K562 (cell line): ENCODE measurements at regions not wholly inside any gene's neighbourhood (a gene's known extent, or its start where the extent isn't known, plus 50 kb on each side); places are given as distances from the start of the nearest gene placed in this dataset.

Experiments used
- ATAC-seq: fragments of 200-7000 bp; cut with Tn5 transposase; 3 replicates; pipeline ENCODE4 v1.9.1; 2020; ENCODE audit warnings: moderate library complexity
- BruUV-seq: library from RNA; stranded (reverse); fragments of 400-500 nt; replicated peaks from 2 replicates; lab custom pipeline; 2021; lab: Mats Ljungman, UMichigan
- CTCF ChIA-PET: fragments of 300-600 bp; formaldehyde crosslinking; extraction: SDS; loops from one replicate; lab custom pipeline; 2021; ENCODE audit warnings: low intra/inter-chr PET ratio; lab: Yijun Ruan, JAX
- POLR2A ChIA-PET: fragments of 300-600, 350-650 bp; sonication (Branson Sonifier 250); formaldehyde crosslinking; extraction: SDS; loops from one replicate; lab custom pipeline; 2021; ENCODE audit warnings: antibody characterized with exemption, inconsistent platforms; lab: Yijun Ruan, JAX
- DNase-seq, 4 experiments: peaks; one replicate each; pipeline versions ENCODE4 v3.0.0 to v3.0.0-alpha.2; 2011 to 2018; ENCODE audit warnings: low spot score in 3 of 4, mixed read lengths in 3 of 4; ENCODE audit errors: extremely low read depth in 1 of 4
- FAIRE-seq: peaks from 2 replicates; lab custom pipeline; 2011; peaks lifted over from hg19 to GRCh38; lab: Jason Lieb, UNC
- H2AFZ ChIP-seq: 2 replicates; pipeline ENCODE4 v1.6.0; 2011; ENCODE audit warnings: low read depth, low read length, control low read depth, inconsistent platforms
- H3K27ac ChIP-seq: fragments of 200-600 bp; 3 replicates; pipeline ENCODE4 v1.8.0; 2011; ENCODE audit warnings: low read depth, mild to moderate bottlenecking, control low read depth, inconsistent platforms, low read length, moderate library complexity, mixed read lengths; ENCODE audit errors: extremely low read depth
- H3K27me3 ChIP-seq, 2 experiments: fragments of 300-600 bp in 1 of 2; 2 replicates in 1 of 2; 3 replicates in 1 of 2; pipeline versions ENCODE4 v1.6.0 to v1.8.0; 2011; ENCODE audit warnings: inconsistent platforms in 2 of 2, low read length in 2 of 2, mild to moderate bottlenecking in 1 of 2, mixed read lengths in 1 of 2, moderate library complexity in 1 of 2; ENCODE audit not compliant: control insufficient read depth in 2 of 2, insufficient read depth in 2 of 2
- H3K36me3 ChIP-seq: fragments of 300-600 bp; 3 replicates; pipeline ENCODE4 v1.8.0; 2011; ENCODE audit warnings: mild to moderate bottlenecking, low read length, inconsistent platforms; ENCODE audit not compliant: control insufficient read depth, insufficient read depth
- H3K4me1 ChIP-seq, 2 experiments: fragments of 200-600 bp in 1 of 2; replicated peaks in 1 of 2; 2 replicates in 1 of 2; 3 replicates in 1 of 2; pipeline versions ENCODE4 v1.5.1 to v1.8.0; 2011; ENCODE audit warnings: inconsistent platforms in 2 of 2, low read length in 2 of 2, mild to moderate bottlenecking in 1 of 2, mixed read lengths in 1 of 2, moderate library complexity in 1 of 2; ENCODE audit not compliant: control insufficient read depth in 2 of 2, insufficient read depth in 2 of 2
- H3K4me2 ChIP-seq: 2 replicates; pipeline ENCODE4 v1.6.1; 2011; ENCODE audit warnings: low read length, control low read depth, inconsistent platforms, mixed read lengths; ENCODE audit not compliant: insufficient read depth
- H3K4me3 ChIP-seq: fragments of 200-600 bp; sonication (generic), shearing (Covaris generic); 2 replicates; pipeline ENCODE4 v1.5.1; 2016; ENCODE audit warnings: control low read depth, inconsistent platforms
- H3K79me2 ChIP-seq: fragments of 200-600 bp; 3 replicates; pipeline ENCODE4 v1.8.0; 2011; ENCODE audit warnings: low read length, inconsistent platforms; ENCODE audit not compliant: control insufficient read depth, insufficient read depth
- H3K9ac ChIP-seq, 2 experiments: 2 replicates each; pipeline versions ENCODE4 v1.6.0 to v1.6.1; 2011; ENCODE audit warnings: low read depth in 2 of 2, low read length in 2 of 2, control low read depth in 1 of 2, inconsistent platforms in 1 of 2, mild to moderate bottlenecking in 1 of 2, mixed read lengths in 1 of 2; ENCODE audit not compliant: insufficient read depth in 1 of 2
- H3K9me1 ChIP-seq: one replicate; pipeline ENCODE4 v1.6.0; 2011; ENCODE audit warnings: inconsistent platforms, mild to moderate bottlenecking, low read length, moderate library complexity; ENCODE audit not compliant: control insufficient read depth, insufficient read depth
- H3K9me3 ChIP-seq: replicated peaks from 2 replicates; pipeline ENCODE4 v1.5.1; 2011; ENCODE audit warnings: low read depth, low read length, inconsistent platforms; ENCODE audit not compliant: control insufficient read depth, insufficient read depth
- H4K20me1 ChIP-seq: replicated peaks from 2 replicates; pipeline ENCODE4 v1.6.1; 2011; ENCODE audit warnings: low read length, inconsistent platforms, mixed read lengths; ENCODE audit not compliant: control insufficient read depth, insufficient read depth
- EHMT2 ChIP-seq: fragments of 450-650 bp; IDR thresholded peaks from 2 replicates; pipeline ENCODE4 v1.6.1; 2018; ENCODE audit warnings: antibody characterized with exemption
- FOXP1 ChIP-seq: sonication (generic); formaldehyde crosslinking; IDR thresholded peaks from 2 replicates; pipeline ENCODE4 v1.8.0; 2022; ENCODE audit warnings: mild to moderate bottlenecking, missing genetic modification reagents
- HDGF ChIP-seq: fragments of 450-650 bp; IDR thresholded peaks from 2 replicates; pipeline ENCODE4 v1.6.1; 2016
- MCM2 ChIP-seq: fragments of 450-650 bp; IDR thresholded peaks from 2 replicates; pipeline ENCODE4 v1.6.1; 2017; ENCODE audit warnings: low read depth, mild to moderate bottlenecking
- NUFIP1 ChIP-seq: fragments of 450-650 bp; IDR thresholded peaks from 2 replicates; pipeline ENCODE4 v1.6.1; 2018; ENCODE audit not compliant: partially characterized antibody
- POU5F1 ChIP-seq: fragments of 150-350 bp; IDR thresholded peaks from 2 replicates; pipeline ENCODE4 v1.6.1; 2014; ENCODE audit warnings: borderline replicate concordance, low read length, low read depth, mild to moderate bottlenecking; ENCODE audit not compliant: partially characterized antibody
- SRSF3 ChIP-seq: fragments of 200-400 bp; formaldehyde crosslinking; IDR thresholded peaks from 2 replicates; pipeline ENCODE4 v1.6.1; 2016; ENCODE audit warnings: mild to moderate bottlenecking, low read length, moderate library complexity; ENCODE audit not compliant: insufficient read depth
- TAF1 ChIP-seq: IDR thresholded peaks from 2 replicates; pipeline ENCODE4 v1.6.1; 2011; ENCODE audit warnings: mild to moderate bottlenecking, low read length, moderate library complexity; ENCODE audit not compliant: insufficient read depth, control insufficient read depth, severe bottlenecking; ENCODE audit errors: extremely low read depth
- TAF9B ChIP-seq: fragments of 450-650 bp; IDR thresholded peaks from 2 replicates; pipeline ENCODE4 v1.6.1; 2018; ENCODE audit warnings: mild to moderate bottlenecking; ENCODE audit not compliant: partially characterized antibody
- ZNF282 ChIP-seq: sonication (generic); formaldehyde crosslinking; IDR thresholded peaks from 2 replicates; pipeline ENCODE4 v1.8.1; 2023; ENCODE audit warnings: missing genetic modification reagents
- WGBS: fragments of 100-300 bp; shearing (Covaris generic); methylation state at CpG from one replicate; pipeline ENCODE4 v1.1.6; 2016; ENCODE audit warnings: low coverage, mixed read lengths; ENCODE audit not compliant: insufficient coverage; ENCODE audit errors: missing lambda C conversion rate; 5-methylcytosine and 5-hydroxymethylcytosine counted together
- in situ Hi-C: fragments of 300-500 bp; cut with MboI; formaldehyde crosslinking; loops from 4 replicates; pipeline ENCODE4 v1.15.0; 2018; ENCODE audit warnings: inconsistent platforms, mixed read lengths
- intact Hi-C: fragments of 100-400 bp; cut with micrococcal nuclease; formaldehyde crosslinking; loops from 2 replicates; pipeline ENCODE4 v1.14.2; 2022

GRCh38 chr10:58010073-58010702 is 257.5 kb downstream of the IPMK start:
- 0% methylated on average over 5 of the region's 5 CpGs for WGBS
- intact Hi-C loops (no loop called here), in situ Hi-C loops (no loop called here)
- no TSS peak for BruUV-seq
- H4K20me1 ChIP-seq, result no peaks in the 10 kb centered on the region
- H3K79me2 ChIP-seq, result no peaks in the 10 kb centered on the region
- H3K9me3 ChIP-seq, result no peaks in the 10 kb centered on the region
- no peaks in the 10 kb centered on the region for H3K9me1 ChIP-seq
- H3K4me2 ChIP-seq, result no peak overlapping the region
- H3K9ac ChIP-seq, result no peak overlapping the region
- DNase-seq (no peak), FAIRE-seq (no peak), ATAC-seq (no peak)
- no peak overlapping the region for H2AFZ ChIP-seq
- no peaks in the 10 kb centered on the region for H3K4me1 ChIP-seq
- TF ChIP-seq NUFIP1 (no peak), EHMT2 (no peak), ZNF282 (CRISPR knock-in tag) (no peak), POU5F1 (no peak), SRSF3 (no peak), TAF1 (no peak)
- H3K27ac ChIP-seq, result no peak overlapping the region
- no peak overlapping the region for H3K4me3 ChIP-seq
- H3K36me3 ChIP-seq, result no peaks in the 10 kb centered on the region
- POLR2A ChIA-PET, result no interaction called here
- no peaks in the 10 kb centered on the region for H3K27me3 ChIP-seq
- CTCF ChIA-PET, result no interaction called here

DNA sequence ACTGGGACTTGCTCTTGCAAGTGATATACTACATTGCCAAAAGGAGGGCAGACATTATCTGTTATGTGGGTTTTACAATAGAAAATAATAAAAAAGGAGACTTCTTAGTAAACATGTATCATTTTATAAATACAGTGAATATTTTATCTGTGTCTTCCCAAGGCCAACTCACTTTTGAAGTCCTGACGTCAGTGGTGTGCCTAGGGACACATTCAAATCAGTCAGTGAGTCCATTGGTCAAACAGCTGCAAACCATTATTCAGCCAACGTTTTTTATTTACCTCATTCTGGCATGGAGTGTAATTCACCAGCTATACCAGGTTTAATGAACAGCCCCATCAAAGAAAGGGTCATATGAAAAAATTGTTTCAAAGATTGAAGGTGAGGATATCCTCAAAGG is 263.7 kb downstream of the IPMK start:
- 2% methylated on average over 2 of the region's 2 CpGs for WGBS
- TF ChIP-seq TAF9B (no peak), MCM2 (no peak), FOXP1 (CRISPR knock-in tag) (no peak), HDGF (no peak)
- ATAC-seq (no peak), DNase-seq (no peak), FAIRE-seq (no peak)
- no TSS peak for BruUV-seq
- H3K4me3 ChIP-seq, result no peak overlapping the region
- no peak overlapping the region for H2AFZ ChIP-seq
- no peaks in the 10 kb centered on the region for H3K9me3 ChIP-seq
- no peak overlapping the region for H3K27ac ChIP-seq
- no peaks in the 10 kb centered on the region for H3K79me2 ChIP-seq
- H4K20me1 ChIP-seq, result no peaks in the 10 kb centered on the region
- no peak overlapping the region for H3K4me2 ChIP-seq
- no peaks in the 10 kb centered on the region for H3K9me1 ChIP-seq
- intact Hi-C loops (no loop called here), in situ Hi-C loops (no loop called here)
- no peak overlapping the region for H3K9ac ChIP-seq
- no peaks in the 10 kb centered on the region for H3K4me1 ChIP-seq
- POLR2A ChIA-PET, result no interaction called here
- no peaks in the 10 kb centered on the region for H3K27me3 ChIP-seq
- CTCF ChIA-PET, result no interaction called here
- H3K36me3 ChIP-seq, result no peaks in the 10 kb centered on the region
